LHCN-M2 (cell line): ENCODE measurements at regions not wholly inside any gene's neighbourhood (a gene's known extent, or its start where the extent isn't known, plus 50 kb on each side); places are given as distances from the start of the nearest gene placed in this dataset.

Experiments
- DNase-seq: peaks from one replicate; pipeline ENCODE4 v3.0.0-alpha.2; 2012; ENCODE audit warnings: low read depth

GRCh38 chr4:155521382-155521781 lies 144.6 kb upstream of the MAP9 start:
- no peak for DNase-seq

GRCh38 chr4:155515444-155516075 lies 138.8 kb upstream of the MAP9 start:
- DNase-seq, result no peak

GRCh38 chr4:155514628-155515027 lies 137.9 kb upstream of the MAP9 start:
- DNase-seq, result no peak

- no peak for DNase-seq
Observed at GRCh38 chr4:155512817-155513216, 136.1 kb upstream of the MAP9 start.

GRCh38 chr4:155512046-155512445 lies 135.3 kb upstream of the MAP9 start:
- no peak for DNase-seq

- DNase-seq, result no peak
Observed at GRCh38 chr4:155510771-155511170, 134.0 kb upstream of the MAP9 start.

GRCh38 chr4:155509555-155509954 lies 132.8 kb upstream of the MAP9 start:
- DNase-seq, result no peak

- DNase-seq, result no peak
Observed at GRCh38 chr4:155506745-155507144, 130.0 kb upstream of the MAP9 start.

GRCh38 chr4:155505321-155505720 lies 128.6 kb upstream of the MAP9 start:
- no peak for DNase-seq

GRCh38 chr4:155497306-155497705 lies 120.5 kb upstream of the MAP9 start:
- no peak for DNase-seq

GRCh38 chr4:155496294-155496626 lies 119.5 kb upstream of the MAP9 start:
- no peak for DNase-seq

- no peak for DNase-seq
Observed at GRCh38 chr4:155495572-155496293, 119.0 kb upstream of the MAP9 start.

GRCh38 chr4:155494037-155494718 lies 117.4 kb upstream of the MAP9 start:
- DNase-seq, result no peak

- no peak for DNase-seq
Observed at GRCh38 chr4:155491336-155492120, 114.8 kb upstream of the MAP9 start.

GRCh38 chr4:155489271-155489670 lies 112.5 kb upstream of the MAP9 start:
- no peak for DNase-seq

GRCh38 chr4:155488691-155489090 lies 111.9 kb upstream of the MAP9 start:
- no peak for DNase-seq

GRCh38 chr4:155487210-155487609 lies 110.4 kb upstream of the MAP9 start:
- no peak for DNase-seq

GRCh38 chr4:155481150-155481549 lies 104.4 kb upstream of the MAP9 start:
- DNase-seq, result no peak

GRCh38 chr4:155479835-155480234 lies 103.1 kb upstream of the MAP9 start:
- DNase-seq, result no peak

GRCh38 chr4:155478336-155478835 lies 101.6 kb upstream of the MAP9 start:
- DNase-seq, result no peak

GRCh38 chr4:155474758-155475157 lies 98.0 kb upstream of the MAP9 start:
- DNase-seq, result no peak
